GM18868 (cell line): ENCODE measurements at regions not wholly inside any gene's neighbourhood (a gene's known extent, or its start where the extent isn't known, plus 50 kb on each side); places are given as distances from the start of the nearest gene placed in this dataset.
"Not testable (repeated sequence)": the region's sequence is repeated elsewhere in the genome, so short reads cannot be mapped to it uniquely, and the experiment has no call there.

Experiments
- ATAC-seq: cut with Tn5 transposase; IDR thresholded peaks from one replicate; pipeline ENCODE4 v1.9.1; 2021; ENCODE audit warnings: mild to moderate bottlenecking, moderate library complexity; ENCODE audit not compliant: unreplicated experiment

- not testable (repeated sequence) for ATAC-seq
Observed at GRCh38 chr13:57909833-57910232, 278.3 kb downstream of the PCDH17 start.

GRCh38 chr13:57918086-57918485 is 286.5 kb downstream of the PCDH17 start:
- ATAC-seq = no peak

DNA sequence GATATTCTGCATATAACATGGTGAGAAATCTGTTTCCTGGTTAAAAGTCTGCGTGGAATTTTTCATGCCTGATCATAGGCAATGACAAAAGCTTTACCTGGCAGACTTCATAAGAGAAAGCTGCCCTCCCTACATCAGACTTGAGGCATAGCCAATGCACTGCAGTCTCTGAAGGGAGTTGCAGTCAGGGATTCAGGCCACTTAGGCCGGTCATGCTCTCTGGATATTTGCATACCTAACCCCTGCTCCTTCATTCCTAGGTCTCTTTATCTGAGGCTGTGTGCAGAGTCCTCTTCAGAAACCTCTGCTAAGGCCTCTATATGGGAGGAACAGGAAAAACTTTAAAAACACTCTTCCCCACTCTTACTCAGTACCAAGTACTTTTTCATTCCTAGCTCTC is 287.4 kb downstream of the PCDH17 start:
- ATAC-seq = no peak

GRCh38 chr13:57925250-57925649 is 293.7 kb downstream of the PCDH17 start:
- no peak for ATAC-seq

DNA sequence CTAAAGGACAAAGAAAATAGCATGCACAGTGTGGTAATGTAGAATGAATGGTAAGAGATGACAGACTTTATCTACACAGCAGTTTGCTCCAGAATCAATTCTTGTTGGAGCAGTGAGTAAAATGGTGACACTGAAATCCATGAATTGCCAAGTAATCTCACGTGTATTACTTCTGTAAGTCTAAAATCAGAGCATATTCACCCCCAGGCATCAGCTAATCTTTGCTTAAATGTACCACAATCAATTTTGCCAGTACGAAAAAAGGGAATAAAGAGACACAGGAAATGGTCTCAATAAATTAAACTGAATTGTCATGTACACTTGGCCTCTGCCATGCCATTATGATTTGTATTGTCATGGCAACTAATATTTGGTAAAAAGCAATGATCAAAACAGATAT is 294.2 kb downstream of the PCDH17 start:
- no peak for ATAC-seq

DNA sequence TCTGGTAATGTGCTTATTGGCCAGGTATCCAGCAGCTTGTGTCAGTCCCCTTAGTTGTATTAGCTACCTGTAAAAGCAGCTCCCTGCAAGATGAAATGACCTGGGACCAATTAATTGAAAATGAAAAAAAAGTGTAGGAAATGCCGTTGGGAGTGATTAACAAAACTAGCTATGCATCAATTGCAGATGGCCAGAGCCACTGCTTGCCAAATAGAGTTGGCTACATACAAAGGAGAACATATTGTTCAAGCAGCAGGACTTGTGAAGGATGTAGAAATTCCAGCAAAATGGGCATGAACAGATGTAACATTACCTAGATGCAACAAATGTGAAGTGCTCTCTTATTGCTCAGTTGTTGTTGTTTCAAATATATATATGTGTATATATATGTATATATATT is 300.5 kb downstream of the PCDH17 start:
- ATAC-seq = no peak

DNA sequence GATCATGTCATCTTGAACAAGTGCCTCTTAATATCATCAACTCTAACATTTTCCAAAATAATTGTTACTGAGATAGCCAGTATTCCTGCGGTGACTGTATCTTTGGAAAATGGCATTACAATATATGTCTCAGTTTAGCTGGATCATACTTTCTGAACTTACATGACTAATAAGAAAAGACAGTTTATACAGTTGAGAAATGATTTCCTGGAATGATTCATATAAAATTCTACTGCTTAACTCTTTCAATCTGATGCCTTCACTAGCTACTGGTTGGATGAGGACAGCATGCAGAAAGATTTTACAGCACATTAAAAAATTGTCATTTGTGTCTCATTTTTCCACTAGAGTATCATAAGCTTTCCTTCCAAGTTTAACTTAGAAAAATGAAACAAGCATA is 302.1 kb downstream of the PCDH17 start:
- no peak for ATAC-seq

- ATAC-seq = no peak
Observed at GRCh38 chr13:57935965-57936364, 304.4 kb downstream of the PCDH17 start.

- ATAC-seq = peak; percentile 99
Observed at GRCh38 chr13:57946361-57946760, 314.8 kb downstream of the PCDH17 start.

DNA sequence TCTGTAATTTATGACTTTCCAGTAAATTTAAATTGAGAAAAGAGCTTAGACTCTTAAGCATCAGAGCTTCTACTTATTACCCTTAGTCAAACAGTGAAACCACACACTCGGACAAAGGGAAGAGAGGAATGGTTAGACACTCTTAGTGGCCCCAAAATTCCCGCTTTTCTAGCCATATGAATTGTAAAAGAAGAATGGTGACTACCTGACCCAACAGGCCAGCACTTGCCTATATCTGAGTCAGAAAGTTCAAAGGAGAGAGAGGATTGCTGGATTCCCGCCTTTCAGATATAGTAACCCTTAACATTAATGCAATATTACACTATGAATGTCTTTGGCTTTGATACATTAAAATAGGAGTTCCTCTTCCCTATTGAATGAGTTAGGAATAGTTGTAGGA is 317.3 kb downstream of the PCDH17 start:
- ATAC-seq = no peak

- ATAC-seq = no peak
Observed at GRCh38 chr13:57969951-57970350, 338.4 kb downstream of the PCDH17 start.

DNA sequence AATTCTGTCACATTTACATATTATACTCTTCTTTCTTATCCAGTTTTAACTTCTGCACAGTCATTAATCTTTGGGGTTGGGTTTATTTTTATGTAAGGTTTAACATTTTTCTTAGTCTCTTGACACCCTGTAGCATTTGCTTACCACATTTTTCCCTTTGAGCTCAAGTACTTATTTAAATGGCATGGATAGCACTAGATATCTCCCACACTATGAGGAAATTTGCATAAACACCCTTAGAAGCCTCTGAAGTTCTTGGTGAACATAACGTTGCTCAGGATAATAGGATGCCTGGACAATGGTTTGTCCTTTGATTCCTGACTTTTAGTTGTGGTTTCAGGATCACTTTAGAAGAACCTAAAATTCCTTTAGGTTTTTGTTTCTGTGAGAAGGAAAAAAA is 338.9 kb downstream of the PCDH17 start:
- ATAC-seq = no peak

- no peak for ATAC-seq
Observed at GRCh38 chr13:57982782-57983181, 351.2 kb downstream of the PCDH17 start.

- ATAC-seq = no peak
Observed at GRCh38 chr13:57988276-57988675, 356.7 kb downstream of the PCDH17 start.

DNA sequence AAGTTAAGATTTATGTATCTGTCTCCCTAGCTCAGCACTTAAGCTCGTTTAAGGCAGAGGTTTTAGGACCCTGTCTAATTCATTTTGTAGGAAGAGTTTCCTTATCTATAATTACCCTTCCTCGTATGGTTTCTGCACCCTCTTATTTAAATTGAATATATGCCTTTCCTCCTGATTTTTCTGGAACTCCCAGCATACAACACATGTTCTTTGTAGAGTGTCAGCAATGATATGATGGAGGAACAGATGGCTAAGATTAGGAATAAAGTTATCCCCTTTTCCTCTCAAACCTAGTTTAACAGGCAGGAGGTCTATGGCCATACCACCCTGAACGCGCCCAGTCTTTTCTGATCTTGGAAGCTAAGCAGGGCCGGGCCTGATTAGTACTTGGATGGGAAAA is 359.5 kb downstream of the PCDH17 start:
- ATAC-seq = no peak

GRCh38 chr13:57992416-57992815 is 360.9 kb downstream of the PCDH17 start:
- no peak for ATAC-seq

- no peak for ATAC-seq
Observed at GRCh38 chr13:57996717-57997116, 365.2 kb downstream of the PCDH17 start.

GRCh38 chr13:58004751-58005150 is 373.2 kb downstream of the PCDH17 start:
- no peak for ATAC-seq

DNA sequence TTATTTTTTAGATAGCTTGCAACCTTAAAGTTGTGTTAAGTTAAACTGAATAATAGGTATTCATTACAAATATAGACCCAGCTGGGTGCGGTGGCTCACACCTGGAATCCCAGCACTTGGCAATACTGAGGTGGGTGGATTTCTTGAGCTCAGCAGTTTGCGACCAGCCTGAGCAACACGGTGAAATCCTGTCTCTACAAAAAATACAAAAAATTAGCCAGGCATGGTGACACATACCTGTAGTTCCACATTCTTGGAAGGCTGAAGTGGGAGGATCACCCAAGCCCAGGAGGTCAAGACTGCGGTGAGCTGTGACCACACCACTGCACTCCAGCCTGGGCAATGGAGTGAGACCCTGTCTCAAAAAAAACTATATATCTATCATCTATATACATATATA is 386.5 kb downstream of the PCDH17 start:
- ATAC-seq = no peak

GRCh38 chr13:58018865-58019264 is 387.3 kb downstream of the PCDH17 start:
- ATAC-seq = no peak

DNA sequence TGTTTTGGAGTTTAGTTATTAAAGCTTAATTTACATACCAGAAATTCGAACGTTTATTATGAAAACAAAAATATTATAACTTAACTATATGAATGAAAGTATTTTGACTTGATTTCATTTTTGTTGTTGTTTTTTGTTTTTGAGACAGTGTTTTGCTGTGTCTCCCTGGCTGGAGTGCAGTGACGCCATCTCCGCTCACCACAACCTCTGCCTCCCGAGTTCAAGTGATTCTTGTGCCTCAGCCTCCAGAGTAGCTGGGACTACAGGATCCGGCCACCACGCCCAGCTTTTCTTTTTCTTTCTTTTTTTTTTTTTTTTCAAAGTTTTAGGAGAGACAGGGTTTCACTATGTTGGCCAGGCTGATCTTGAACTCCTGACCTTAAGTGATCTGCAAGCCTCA is 392.6 kb downstream of the PCDH17 start:
- ATAC-seq = no peak

DNA sequence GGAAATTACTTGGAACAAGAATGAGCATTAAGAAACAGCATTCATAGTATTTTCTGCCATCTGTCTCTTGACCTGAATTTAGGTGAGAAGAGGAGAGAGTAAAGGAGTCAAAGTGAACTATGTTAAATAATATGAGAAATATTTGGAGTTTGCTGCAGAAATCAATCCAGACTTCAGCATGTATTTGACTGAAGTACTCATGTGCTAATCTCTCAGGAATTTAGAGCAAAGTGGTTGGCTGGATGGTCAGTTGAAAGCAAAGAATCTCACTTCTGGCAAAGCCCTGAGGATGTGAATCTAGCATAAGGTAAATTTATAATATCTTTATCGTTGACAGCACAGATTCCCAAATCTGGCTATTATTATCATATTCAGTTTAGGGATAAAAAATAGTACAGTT is 394.3 kb downstream of the PCDH17 start:
- ATAC-seq = no peak

- ATAC-seq = no peak
Observed at GRCh38 chr13:58032676-58033460, 401.3 kb downstream of the PCDH17 start.
